Suppressor macrophage treated with lipopolysaccharide for 4 hours (primary cell): ENCODE measurements at regions not wholly inside any gene's neighbourhood (a gene's known extent, or its start where the extent isn't known, plus 50 kb on each side); places are given as distances from the start of the nearest gene placed in this dataset.

Experiments used
- DNase-seq: peaks from one replicate; pipeline ENCODE4 v3.0.0-alpha.2; 2020

DNA sequence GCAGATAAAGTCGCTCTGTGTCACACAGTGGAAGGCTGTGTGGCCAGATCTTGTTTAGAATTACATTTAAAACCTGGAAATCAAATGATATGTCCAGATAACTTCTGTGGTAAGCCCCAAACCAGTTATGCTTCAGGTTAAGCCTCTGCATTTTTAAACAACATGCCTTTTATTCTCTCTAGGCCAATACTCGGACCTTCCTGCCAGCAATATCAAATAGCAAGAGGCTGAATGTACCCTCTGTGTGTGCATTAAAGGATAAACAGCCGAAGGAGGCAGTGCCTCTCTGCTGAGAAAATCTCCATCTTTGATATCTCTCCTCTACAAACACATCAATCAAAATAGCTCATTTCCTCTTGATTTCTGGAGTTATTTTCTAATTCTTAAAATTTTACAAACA is 67.1 kb upstream of the TMEM260 start:
- DNase-seq, result no peak

DNA sequence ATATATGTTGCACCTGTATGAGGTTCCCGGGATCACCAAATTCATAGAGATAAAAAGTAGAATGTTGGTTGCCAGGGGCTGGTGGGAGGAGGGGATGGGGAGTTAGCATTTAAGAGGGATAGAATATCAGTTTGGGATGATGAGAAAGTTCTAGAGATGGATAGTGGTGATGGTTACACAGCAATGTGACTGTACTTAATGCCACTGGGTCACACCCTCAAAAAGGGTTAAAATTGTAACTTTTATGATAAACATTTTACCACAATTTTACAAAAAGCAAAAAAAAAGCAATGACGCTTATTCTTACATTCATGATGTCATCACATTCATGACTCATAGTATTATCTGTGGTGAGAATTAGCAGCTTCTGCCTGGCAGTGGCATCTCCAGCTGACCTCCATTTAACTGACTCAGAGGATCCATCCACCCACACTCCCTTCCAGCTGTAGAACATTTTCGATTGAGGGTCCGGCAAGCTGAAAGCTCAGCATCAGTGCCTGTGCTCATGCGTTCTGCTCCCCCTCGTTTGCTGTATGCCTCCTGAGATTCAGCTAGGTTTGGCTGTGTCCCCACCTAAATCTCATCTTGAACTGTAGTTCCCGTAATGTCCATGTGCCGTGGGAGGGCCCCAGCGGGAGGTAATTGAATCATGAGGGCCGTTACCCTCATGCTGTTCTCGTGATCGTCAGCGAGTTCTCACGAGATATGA is 64.8 kb upstream of the TMEM260 start:
- DNase-seq, result peak; percentile 29

GRCh38 chr14:56515739-56516138 is 63.9 kb upstream of the TMEM260 start:
- DNase-seq, result peak; percentile 6

GRCh38 chr14:56522403-56522802 is 57.2 kb upstream of the TMEM260 start:
- no peak for DNase-seq

GRCh38 chr14:56524971-56525677 is 54.5 kb upstream of the TMEM260 start:
- DNase-seq, result no peak

- DNase-seq, result no peak
These were observed 50.7 kb upstream of the TMEM260 start for GRCh38 chr14:56528927-56529326.
